GM12892 (cell line): ENCODE measurements at regions not wholly inside any gene's neighbourhood (a gene's known extent, or its start where the extent isn't known, plus 50 kb on each side); places are given as distances from the start of the nearest gene placed in this dataset.

ENCODE experiments used
- POLR2A ChIP-seq: IDR thresholded peaks from 2 replicates; pipeline ENCODE4 v1.6.1; 2011; ENCODE audit warnings: low read depth, low read length, control low read depth
- POLR2AphosphoS5 ChIP-seq: IDR thresholded peaks from 2 replicates; pipeline ENCODE4 v1.6.1; 2011; ENCODE audit warnings: low read depth, low read length, control low read depth
- TAF1 ChIP-seq: IDR thresholded peaks from 2 replicates; pipeline ENCODE4 v1.6.1; 2011; ENCODE audit warnings: low read depth, mild to moderate bottlenecking, control low read depth, low read length, borderline replicate concordance

- no peak for TF ChIP-seq POLR2A
- no peak for TF ChIP-seq POLR2AphosphoS5
- no peak for TF ChIP-seq TAF1
These were observed 156.5 kb upstream of the XIST start for GRCh38 chrX:74009041-74009440.
